Osteocyte (in vitro differentiated cells): ENCODE measurements at regions not wholly inside any gene's neighbourhood (a gene's known extent, or its start where the extent isn't known, plus 50 kb on each side); places are given as distances from the start of the nearest gene placed in this dataset.

Experiments used
- DNase-seq: peaks from one replicate; pipeline ENCODE4 v3.0.0; 2021; ENCODE audit warnings: mixed read lengths; ENCODE audit not compliant: unreplicated experiment; ENCODE audit errors: extremely low spot score
- H3K27ac Mint-ChIP-seq: one replicate; pipeline ENCODE4 v1.8.0; 2021; ENCODE audit warnings: mild to moderate bottlenecking, mixed read lengths; ENCODE audit not compliant: unreplicated experiment
- H3K27me3 Mint-ChIP-seq: one replicate; pipeline ENCODE4 v1.8.0; 2021; ENCODE audit warnings: mixed read lengths; ENCODE audit not compliant: unreplicated experiment
- H3K36me3 Mint-ChIP-seq: one replicate; pipeline ENCODE4 v1.8.0; 2021; ENCODE audit warnings: mixed read lengths; ENCODE audit not compliant: unreplicated experiment
- H3K4me1 Mint-ChIP-seq: one replicate; pipeline ENCODE4 v1.8.0; 2021; ENCODE audit warnings: mixed read lengths; ENCODE audit not compliant: unreplicated experiment
- H3K4me3 Mint-ChIP-seq: one replicate; pipeline ENCODE4 v1.8.0; 2021; ENCODE audit warnings: mild to moderate bottlenecking, moderate library complexity, mixed read lengths; ENCODE audit not compliant: unreplicated experiment
- H3K9me3 Mint-ChIP-seq: one replicate; pipeline ENCODE4 v1.8.0; 2021; ENCODE audit warnings: mixed read lengths; ENCODE audit not compliant: unreplicated experiment
- TF ChIP-seq, protein P1 (sequence below): fragments of 200-600 bp; sonication (generic); IDR thresholded peaks from 2 replicates; pipeline ENCODE4 v1.5.0; 2021; ENCODE audit warnings: antibody characterized with exemption, mild to moderate bottlenecking, moderate library complexity

- H3K4me1 Mint-ChIP-seq, result peaks cover 16% of the 10 kb centered on the region
- H3K27me3 Mint-ChIP-seq, result no peaks in the 10 kb centered on the region
These were observed 314.9 kb upstream of the NECTIN3 start for GRCh38 chr3:110756705-110757104.

DNA sequence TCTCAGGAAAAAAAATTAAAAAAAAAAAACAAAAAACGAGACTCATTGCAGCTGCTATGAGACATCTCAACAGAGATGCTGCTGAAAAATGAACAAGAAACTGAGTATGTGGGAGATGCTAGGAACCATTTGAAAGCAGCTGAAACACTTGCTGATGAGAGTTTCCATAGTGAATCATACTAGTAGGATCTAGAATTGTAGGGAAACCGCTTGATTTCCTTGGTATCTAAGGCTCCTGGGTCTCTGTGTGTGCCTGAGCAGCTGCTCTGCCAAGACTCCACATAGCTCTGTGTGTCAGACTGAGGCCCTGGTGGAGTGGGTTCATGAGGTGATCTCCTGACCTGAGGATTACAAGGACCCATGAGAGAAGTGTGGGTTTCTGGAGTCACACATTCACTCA lies 313.4 kb upstream of the NECTIN3 start:
- Mint-ChIP-seq H3K27me3 (no peaks in the 10 kb centered on the region), H3K27ac (no peak overlapping the region), H3K4me1 (peaks cover 8% of the 10 kb centered on the region), H3K4me3 (no peak overlapping the region), H3K9me3 (peaks cover 21% of the 10 kb centered on the region), H3K36me3 (peaks cover 5% of the 10 kb centered on the region)
- TF ChIP-seq, protein P1, sequence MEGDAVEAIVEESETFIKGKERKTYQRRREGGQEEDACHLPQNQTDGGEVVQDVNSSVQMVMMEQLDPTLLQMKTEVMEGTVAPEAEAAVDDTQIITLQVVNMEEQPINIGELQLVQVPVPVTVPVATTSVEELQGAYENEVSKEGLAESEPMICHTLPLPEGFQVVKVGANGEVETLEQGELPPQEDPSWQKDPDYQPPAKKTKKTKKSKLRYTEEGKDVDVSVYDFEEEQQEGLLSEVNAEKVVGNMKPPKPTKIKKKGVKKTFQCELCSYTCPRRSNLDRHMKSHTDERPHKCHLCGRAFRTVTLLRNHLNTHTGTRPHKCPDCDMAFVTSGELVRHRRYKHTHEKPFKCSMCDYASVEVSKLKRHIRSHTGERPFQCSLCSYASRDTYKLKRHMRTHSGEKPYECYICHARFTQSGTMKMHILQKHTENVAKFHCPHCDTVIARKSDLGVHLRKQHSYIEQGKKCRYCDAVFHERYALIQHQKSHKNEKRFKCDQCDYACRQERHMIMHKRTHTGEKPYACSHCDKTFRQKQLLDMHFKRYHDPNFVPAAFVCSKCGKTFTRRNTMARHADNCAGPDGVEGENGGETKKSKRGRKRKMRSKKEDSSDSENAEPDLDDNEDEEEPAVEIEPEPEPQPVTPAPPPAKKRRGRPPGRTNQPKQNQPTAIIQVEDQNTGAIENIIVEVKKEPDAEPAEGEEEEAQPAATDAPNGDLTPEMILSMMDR, result no peak
- DNase-seq, result no peak

More at GRCh38 chr3:110756705-110757104, 314.9 kb upstream of the NECTIN3 start:
- Mint-ChIP-seq H3K4me3 (no peak overlapping the region), H3K27ac (no peak overlapping the region), H3K9me3 (peaks cover 21% of the 10 kb centered on the region), H3K36me3 (peaks cover 5% of the 10 kb centered on the region)
- TF ChIP-seq, protein P1, result no peak
- no peak for DNase-seq

GRCh38 chr3:110767156-110767555 lies 304.5 kb upstream of the NECTIN3 start:
- Mint-ChIP-seq H3K27me3 (no peaks in the 10 kb centered on the region), H3K36me3 (peaks cover 2% of the 10 kb centered on the region), H3K4me3 (no peak overlapping the region), H3K9me3 (peaks cover 13% of the 10 kb centered on the region), H3K27ac (no peak overlapping the region), H3K4me1 (peaks cover 7% of the 10 kb centered on the region)
- TF ChIP-seq, protein P1, result no peak
- no peak for DNase-seq

DNA sequence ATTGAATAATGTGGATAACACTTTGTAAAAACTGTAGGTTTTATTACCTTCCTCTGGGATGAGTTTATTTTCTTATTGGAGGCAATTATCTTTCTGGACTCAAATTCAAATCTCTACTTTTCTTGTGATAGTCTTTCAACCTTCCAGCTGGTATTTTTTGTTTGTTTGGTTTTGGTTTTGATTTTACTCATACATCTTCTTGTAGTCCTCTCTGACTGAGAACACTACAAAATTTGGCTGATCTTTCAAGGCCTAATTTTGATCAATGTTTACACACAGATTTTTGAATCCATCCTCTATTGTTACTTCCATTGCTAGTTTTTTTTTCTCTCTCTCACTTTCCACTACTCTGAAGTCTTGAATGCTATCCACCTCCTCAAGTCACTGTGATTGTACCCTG lies 303.8 kb upstream of the NECTIN3 start:
- H3K4me1 Mint-ChIP-seq, result peaks cover 14% of the 10 kb centered on the region
- peaks cover 2% of the 10 kb centered on the region for H3K36me3 Mint-ChIP-seq
- H3K27me3 Mint-ChIP-seq, result no peaks in the 10 kb centered on the region
- TF ChIP-seq, protein P1, result no peak
- peaks cover 13% of the 10 kb centered on the region for H3K9me3 Mint-ChIP-seq
- no peak overlapping the region for H3K27ac Mint-ChIP-seq
- H3K4me3 Mint-ChIP-seq, result no peak overlapping the region
- DNase-seq, result no peak

DNA sequence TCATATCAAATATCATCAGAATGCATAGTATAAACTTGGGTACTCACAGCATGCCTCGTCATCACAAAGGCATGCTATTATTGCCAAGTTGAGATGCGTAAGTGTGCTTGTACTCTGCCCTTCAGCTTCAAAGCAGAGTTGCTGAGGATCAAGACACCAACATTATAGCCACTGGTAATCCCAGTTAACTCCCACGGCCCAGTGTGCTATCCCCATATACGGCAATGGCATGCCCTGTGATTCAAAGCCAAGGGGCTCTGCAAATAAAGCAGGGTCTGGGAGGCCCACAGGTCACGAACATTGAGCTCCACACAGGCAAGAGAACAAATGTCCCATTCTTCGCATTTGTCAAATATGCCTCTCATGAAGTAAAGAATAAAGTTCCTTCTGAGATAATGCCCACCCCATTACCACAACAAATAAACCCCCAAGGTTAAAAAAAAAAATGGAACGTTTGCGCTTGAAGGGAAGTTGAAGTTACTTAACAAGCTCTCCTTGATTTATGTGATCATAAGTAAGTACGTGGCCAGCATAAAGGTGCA lies 298.1 kb upstream of the NECTIN3 start:
- H3K36me3 Mint-ChIP-seq, result no peaks in the 10 kb centered on the region
- peak overlapping the region; percentile 75 for H3K27ac Mint-ChIP-seq
- no peak overlapping the region for H3K4me3 Mint-ChIP-seq
- TF ChIP-seq, protein P1, result no peak
- peaks cover 37% of the 10 kb centered on the region for H3K4me1 Mint-ChIP-seq
- no peaks in the 10 kb centered on the region for H3K27me3 Mint-ChIP-seq
- H3K9me3 Mint-ChIP-seq, result no peaks in the 10 kb centered on the region
- no peak for DNase-seq
